WTC11 (cell line): ENCODE measurements at regions not wholly inside any gene's neighbourhood (a gene's known extent, or its start where the extent isn't known, plus 50 kb on each side); places are given as distances from the start of the nearest gene placed in this dataset.

Experiments
- ATAC-seq: fragments of 200-7000 bp; cut with Tn5 transposase; 2 replicates; pipeline ENCODE4 v1.10.0; 2021; ENCODE audit warnings: mild to moderate bottlenecking, moderate library complexity
- CTCF ChIA-PET: fragments of 300-600 bp; sonication (Branson Sonifier 250); formaldehyde crosslinking; loops from one replicate; lab custom pipeline; 2021; ENCODE audit warnings: antibody characterized with exemption; lab: Charles Lee
- POLR2A ChIA-PET: fragments of 350-600 bp; sonication (Branson Sonifier 250); formaldehyde crosslinking; loops from one replicate; lab custom pipeline; 2021; ENCODE audit warnings: antibody characterized with exemption; lab: Charles Lee
- DNase-seq: peaks from one replicate; pipeline ENCODE4 v3.0.0; 2021; ENCODE audit warnings: low spot score
- H3K27ac Mint-ChIP-seq: 2 replicates; pipeline ENCODE4 v1.8.0; 2021; ENCODE audit warnings: mixed read lengths
- H3K27me3 Mint-ChIP-seq: 2 replicates; pipeline ENCODE4 v1.8.0; 2021; ENCODE audit warnings: low read depth, mild to moderate bottlenecking, moderate library complexity, mixed read lengths
- H3K36me3 Mint-ChIP-seq: 2 replicates; pipeline ENCODE4 v1.8.0; 2021; ENCODE audit warnings: mixed read lengths
- H3K4me1 Mint-ChIP-seq: 2 replicates; pipeline ENCODE4 v1.8.0; 2022; ENCODE audit warnings: mixed read lengths
- H3K4me3 Mint-ChIP-seq: 2 replicates; pipeline ENCODE4 v1.8.0; 2021; ENCODE audit warnings: mild to moderate bottlenecking, moderate library complexity, mixed read lengths
- H3K9me3 Mint-ChIP-seq: 2 replicates; pipeline ENCODE4 v1.8.0; 2021; ENCODE audit warnings: mixed read lengths
- CBFB ChIP-seq: sonication (generic); formaldehyde crosslinking; IDR thresholded peaks from 2 replicates; pipeline ENCODE4 v1.8.1; 2022; ENCODE audit warnings: mild to moderate bottlenecking, low read depth, missing genetic modification reagents
- CREB1 ChIP-seq: sonication (generic); formaldehyde crosslinking; IDR thresholded peaks from 2 replicates; pipeline ENCODE4 v1.8.0; 2023; ENCODE audit warnings: mild to moderate bottlenecking, missing genetic modification reagents
- ETV6 ChIP-seq: sonication (generic); formaldehyde crosslinking; IDR thresholded peaks from 2 replicates; pipeline ENCODE4 v1.8.1; 2022; ENCODE audit warnings: mild to moderate bottlenecking, missing genetic modification reagents
- FOXK1 ChIP-seq: sonication (generic); formaldehyde crosslinking; IDR thresholded peaks from 2 replicates; pipeline ENCODE4 v1.8.0; 2022; ENCODE audit warnings: mild to moderate bottlenecking, moderate library complexity, missing genetic modification reagents
- JUN ChIP-seq: sonication (generic); formaldehyde crosslinking; IDR thresholded peaks from 2 replicates; pipeline ENCODE4 v1.8.0; 2023; ENCODE audit warnings: mild to moderate bottlenecking, missing genetic modification reagents
- KAT7 ChIP-seq: sonication (generic); formaldehyde crosslinking; IDR thresholded peaks from 2 replicates; pipeline ENCODE4 v1.8.1; 2023; ENCODE audit warnings: missing genetic modification reagents, mild to moderate bottlenecking, borderline replicate concordance
- ZBTB21 ChIP-seq: sonication (generic); formaldehyde crosslinking; IDR thresholded peaks from 2 replicates; pipeline ENCODE4 v1.8.1; 2023; ENCODE audit warnings: mild to moderate bottlenecking, missing genetic modification reagents, borderline replicate concordance
- ZNF138 ChIP-seq: sonication (generic); formaldehyde crosslinking; conservative IDR thresholded peaks from 2 replicates; pipeline ENCODE4 v1.8.1; 2022; ENCODE audit warnings: mild to moderate bottlenecking, moderate library complexity, missing genetic modification reagents
- ZNF232 ChIP-seq: sonication (generic); formaldehyde crosslinking; IDR thresholded peaks from 2 replicates; pipeline ENCODE4 v1.8.0; 2022; ENCODE audit warnings: mild to moderate bottlenecking, missing genetic modification reagents
- TF ChIP-seq, protein P1 (sequence below): sonication (generic); formaldehyde crosslinking; conservative IDR thresholded peaks from 2 replicates; pipeline ENCODE4 v1.8.1; 2023; ENCODE audit warnings: mild to moderate bottlenecking, low read depth, missing genetic modification reagents, moderate library complexity
- TF ChIP-seq, protein P2 (sequence below): sonication (generic); formaldehyde crosslinking; IDR thresholded peaks from 2 replicates; pipeline ENCODE4 v1.8.1; 2022; ENCODE audit warnings: mild to moderate bottlenecking, moderate library complexity, missing genetic modification reagents
- TF ChIP-seq, protein P3 (sequence below): sonication (generic); formaldehyde crosslinking; IDR thresholded peaks from 2 replicates; pipeline ENCODE4 v1.8.0; 2022; ENCODE audit warnings: missing genetic modification reagents
- TF ChIP-seq, protein P4 (sequence below): sonication (generic); formaldehyde crosslinking; conservative IDR thresholded peaks from 2 replicates; pipeline ENCODE4 v1.8.1; 2022; ENCODE audit warnings: mild to moderate bottlenecking, missing genetic modification reagents
- TF ChIP-seq, protein P5 (sequence below): sonication (generic); formaldehyde crosslinking; IDR thresholded peaks from 2 replicates; pipeline ENCODE4 v1.8.1; 2023; ENCODE audit warnings: mild to moderate bottlenecking, missing genetic modification reagents
- TF ChIP-seq, protein P6 (sequence below): sonication (generic); formaldehyde crosslinking; IDR thresholded peaks from 2 replicates; pipeline ENCODE4 v1.8.0; 2022; ENCODE audit warnings: mild to moderate bottlenecking, missing genetic modification reagents
- TF ChIP-seq, protein P7 (sequence below): sonication (generic); formaldehyde crosslinking; IDR thresholded peaks from 2 replicates; pipeline ENCODE4 v1.8.0; 2022; ENCODE audit warnings: mild to moderate bottlenecking, missing genetic modification reagents
- TF ChIP-seq, protein P8 (sequence below): sonication (generic); formaldehyde crosslinking; IDR thresholded peaks from 2 replicates; pipeline ENCODE4 v1.8.1; 2022; ENCODE audit warnings: mild to moderate bottlenecking, missing genetic modification reagents, moderate library complexity, borderline replicate concordance
- TF ChIP-seq, protein P9 (sequence below): sonication (generic); formaldehyde crosslinking; IDR thresholded peaks from 2 replicates; pipeline ENCODE4 v1.8.1; 2023; ENCODE audit warnings: mild to moderate bottlenecking, moderate library complexity, missing genetic modification reagents

DNA sequence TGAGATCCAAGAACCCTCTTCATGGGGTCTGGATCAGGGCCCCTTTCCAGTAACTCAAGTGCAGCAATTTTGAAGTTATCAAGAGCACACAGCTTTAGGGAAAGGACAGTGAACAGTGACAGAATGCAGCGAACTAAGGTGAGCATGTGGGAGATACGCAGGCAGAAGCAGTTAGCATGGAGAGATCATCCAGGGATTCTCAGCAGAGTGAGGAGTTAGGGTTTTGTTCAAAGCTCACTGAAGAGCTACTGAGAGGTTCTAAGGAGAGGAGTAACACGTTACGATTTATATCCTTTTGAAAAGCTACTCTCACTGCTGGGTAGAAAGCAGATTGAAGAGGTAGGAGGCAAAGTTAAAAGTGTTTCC is 83.6 kb upstream of the MPP7 start:
- TF ChIP-seq ZNF232 (CRISPR knock-in tag) (no peak), ZNF138 (CRISPR knock-in tag) (no peak), JUN (CRISPR knock-in tag) (no peak), FOXK1 (CRISPR knock-in tag) (no peak), ZBTB21 (CRISPR knock-in tag) (no peak), ETV6 (CRISPR knock-in tag) (no peak), CBFB (CRISPR knock-in tag) (no peak), KAT7 (no peak)
- TF ChIP-seq, protein P1, sequence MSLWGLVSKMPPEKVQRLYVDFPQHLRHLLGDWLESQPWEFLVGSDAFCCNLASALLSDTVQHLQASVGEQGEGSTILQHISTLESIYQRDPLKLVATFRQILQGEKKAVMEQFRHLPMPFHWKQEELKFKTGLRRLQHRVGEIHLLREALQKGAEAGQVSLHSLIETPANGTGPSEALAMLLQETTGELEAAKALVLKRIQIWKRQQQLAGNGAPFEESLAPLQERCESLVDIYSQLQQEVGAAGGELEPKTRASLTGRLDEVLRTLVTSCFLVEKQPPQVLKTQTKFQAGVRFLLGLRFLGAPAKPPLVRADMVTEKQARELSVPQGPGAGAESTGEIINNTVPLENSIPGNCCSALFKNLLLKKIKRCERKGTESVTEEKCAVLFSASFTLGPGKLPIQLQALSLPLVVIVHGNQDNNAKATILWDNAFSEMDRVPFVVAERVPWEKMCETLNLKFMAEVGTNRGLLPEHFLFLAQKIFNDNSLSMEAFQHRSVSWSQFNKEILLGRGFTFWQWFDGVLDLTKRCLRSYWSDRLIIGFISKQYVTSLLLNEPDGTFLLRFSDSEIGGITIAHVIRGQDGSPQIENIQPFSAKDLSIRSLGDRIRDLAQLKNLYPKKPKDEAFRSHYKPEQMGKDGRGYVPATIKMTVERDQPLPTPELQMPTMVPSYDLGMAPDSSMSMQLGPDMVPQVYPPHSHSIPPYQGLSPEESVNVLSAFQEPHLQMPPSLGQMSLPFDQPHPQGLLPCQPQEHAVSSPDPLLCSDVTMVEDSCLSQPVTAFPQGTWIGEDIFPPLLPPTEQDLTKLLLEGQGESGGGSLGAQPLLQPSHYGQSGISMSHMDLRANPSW (CRISPR knock-in tag) = no peak
- TF ChIP-seq, protein P2, sequence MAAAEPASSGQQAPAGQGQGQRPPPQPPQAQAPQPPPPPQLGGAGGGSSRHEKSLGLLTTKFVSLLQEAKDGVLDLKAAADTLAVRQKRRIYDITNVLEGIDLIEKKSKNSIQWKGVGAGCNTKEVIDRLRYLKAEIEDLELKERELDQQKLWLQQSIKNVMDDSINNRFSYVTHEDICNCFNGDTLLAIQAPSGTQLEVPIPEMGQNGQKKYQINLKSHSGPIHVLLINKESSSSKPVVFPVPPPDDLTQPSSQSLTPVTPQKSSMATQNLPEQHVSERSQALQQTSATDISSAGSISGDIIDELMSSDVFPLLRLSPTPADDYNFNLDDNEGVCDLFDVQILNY (CRISPR knock-in tag) = no peak
- TF ChIP-seq, protein P3, sequence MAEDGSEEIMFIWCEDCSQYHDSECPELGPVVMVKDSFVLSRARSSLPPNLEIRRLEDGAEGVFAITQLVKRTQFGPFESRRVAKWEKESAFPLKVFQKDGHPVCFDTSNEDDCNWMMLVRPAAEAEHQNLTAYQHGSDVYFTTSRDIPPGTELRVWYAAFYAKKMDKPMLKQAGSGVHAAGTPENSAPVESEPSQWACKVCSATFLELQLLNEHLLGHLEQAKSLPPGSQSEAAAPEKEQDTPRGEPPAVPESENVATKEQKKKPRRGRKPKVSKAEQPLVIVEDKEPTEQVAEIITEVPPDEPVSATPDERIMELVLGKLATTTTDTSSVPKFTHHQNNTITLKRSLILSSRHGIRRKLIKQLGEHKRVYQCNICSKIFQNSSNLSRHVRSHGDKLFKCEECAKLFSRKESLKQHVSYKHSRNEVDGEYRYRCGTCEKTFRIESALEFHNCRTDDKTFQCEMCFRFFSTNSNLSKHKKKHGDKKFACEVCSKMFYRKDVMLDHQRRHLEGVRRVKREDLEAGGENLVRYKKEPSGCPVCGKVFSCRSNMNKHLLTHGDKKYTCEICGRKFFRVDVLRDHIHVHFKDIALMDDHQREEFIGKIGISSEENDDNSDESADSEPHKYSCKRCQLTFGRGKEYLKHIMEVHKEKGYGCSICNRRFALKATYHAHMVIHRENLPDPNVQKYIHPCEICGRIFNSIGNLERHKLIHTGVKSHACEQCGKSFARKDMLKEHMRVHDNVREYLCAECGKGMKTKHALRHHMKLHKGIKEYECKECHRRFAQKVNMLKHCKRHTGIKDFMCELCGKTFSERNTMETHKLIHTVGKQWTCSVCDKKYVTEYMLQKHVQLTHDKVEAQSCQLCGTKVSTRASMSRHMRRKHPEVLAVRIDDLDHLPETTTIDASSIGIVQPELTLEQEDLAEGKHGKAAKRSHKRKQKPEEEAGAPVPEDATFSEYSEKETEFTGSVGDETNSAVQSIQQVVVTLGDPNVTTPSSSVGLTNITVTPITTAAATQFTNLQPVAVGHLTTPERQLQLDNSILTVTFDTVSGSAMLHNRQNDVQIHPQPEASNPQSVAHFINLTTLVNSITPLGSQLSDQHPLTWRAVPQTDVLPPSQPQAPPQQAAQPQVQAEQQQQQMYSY = no peak
- TF ChIP-seq, protein P4, sequence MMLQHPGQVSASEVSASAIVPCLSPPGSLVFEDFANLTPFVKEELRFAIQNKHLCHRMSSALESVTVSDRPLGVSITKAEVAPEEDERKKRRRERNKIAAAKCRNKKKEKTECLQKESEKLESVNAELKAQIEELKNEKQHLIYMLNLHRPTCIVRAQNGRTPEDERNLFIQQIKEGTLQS (CRISPR knock-in tag) = no peak
- TF ChIP-seq, protein P5, sequence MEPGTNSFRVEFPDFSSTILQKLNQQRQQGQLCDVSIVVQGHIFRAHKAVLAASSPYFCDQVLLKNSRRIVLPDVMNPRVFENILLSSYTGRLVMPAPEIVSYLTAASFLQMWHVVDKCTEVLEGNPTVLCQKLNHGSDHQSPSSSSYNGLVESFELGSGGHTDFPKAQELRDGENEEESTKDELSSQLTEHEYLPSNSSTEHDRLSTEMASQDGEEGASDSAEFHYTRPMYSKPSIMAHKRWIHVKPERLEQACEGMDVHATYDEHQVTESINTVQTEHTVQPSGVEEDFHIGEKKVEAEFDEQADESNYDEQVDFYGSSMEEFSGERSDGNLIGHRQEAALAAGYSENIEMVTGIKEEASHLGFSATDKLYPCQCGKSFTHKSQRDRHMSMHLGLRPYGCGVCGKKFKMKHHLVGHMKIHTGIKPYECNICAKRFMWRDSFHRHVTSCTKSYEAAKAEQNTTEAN (CRISPR knock-in tag) = no peak
- TF ChIP-seq, protein P6, sequence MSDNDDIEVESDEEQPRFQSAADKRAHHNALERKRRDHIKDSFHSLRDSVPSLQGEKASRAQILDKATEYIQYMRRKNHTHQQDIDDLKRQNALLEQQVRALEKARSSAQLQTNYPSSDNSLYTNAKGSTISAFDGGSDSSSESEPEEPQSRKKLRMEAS = no peak
- POLR2A ChIA-PET = no interaction called here
- H3K27me3 Mint-ChIP-seq = no peaks in the 10 kb centered on the region

DNA sequence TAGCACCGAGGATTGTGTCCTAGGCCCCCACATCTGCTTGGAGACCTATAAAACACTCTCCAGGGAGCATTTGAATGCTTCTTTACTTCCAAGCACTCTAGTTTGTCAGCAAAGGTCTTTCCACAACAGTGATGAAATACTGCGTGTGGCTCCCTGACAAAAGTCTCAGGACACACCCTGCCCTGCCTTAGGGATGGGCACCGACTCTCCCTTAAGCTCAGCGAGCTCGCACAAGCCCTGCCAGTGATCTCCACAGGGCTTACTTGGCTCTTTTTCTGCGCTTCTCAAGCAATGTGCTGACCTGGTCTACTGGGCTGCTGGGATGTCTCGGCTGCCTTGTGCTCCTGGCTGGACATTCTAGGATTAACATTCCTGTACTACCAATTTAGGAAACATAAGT is 84.3 kb upstream of the MPP7 start:
- ChIA-PET POLR2A (no interaction called here), CTCF (no interaction called here)
- no peak overlapping the region for H3K27ac Mint-ChIP-seq
- DNase-seq = no peak
- no peak for ATAC-seq
- H3K4me1 Mint-ChIP-seq = no peaks in the 10 kb centered on the region
- peaks cover 5% of the 10 kb centered on the region; the same call in 1 of the 2 replicates for H3K36me3 Mint-ChIP-seq
- no peak overlapping the region for H3K4me3 Mint-ChIP-seq
- no peaks in the 10 kb centered on the region for H3K27me3 Mint-ChIP-seq
- peaks cover 14% of the 10 kb centered on the region for H3K9me3 Mint-ChIP-seq
- TF ChIP-seq, protein P7, sequence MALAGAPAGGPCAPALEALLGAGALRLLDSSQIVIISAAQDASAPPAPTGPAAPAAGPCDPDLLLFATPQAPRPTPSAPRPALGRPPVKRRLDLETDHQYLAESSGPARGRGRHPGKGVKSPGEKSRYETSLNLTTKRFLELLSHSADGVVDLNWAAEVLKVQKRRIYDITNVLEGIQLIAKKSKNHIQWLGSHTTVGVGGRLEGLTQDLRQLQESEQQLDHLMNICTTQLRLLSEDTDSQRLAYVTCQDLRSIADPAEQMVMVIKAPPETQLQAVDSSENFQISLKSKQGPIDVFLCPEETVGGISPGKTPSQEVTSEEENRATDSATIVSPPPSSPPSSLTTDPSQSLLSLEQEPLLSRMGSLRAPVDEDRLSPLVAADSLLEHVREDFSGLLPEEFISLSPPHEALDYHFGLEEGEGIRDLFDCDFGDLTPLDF (CRISPR knock-in tag) = no peak
- TF ChIP-seq CREB1 (CRISPR knock-in tag) (no peak), ETV6 (CRISPR knock-in tag) (no peak)
- TF ChIP-seq, protein P8, sequence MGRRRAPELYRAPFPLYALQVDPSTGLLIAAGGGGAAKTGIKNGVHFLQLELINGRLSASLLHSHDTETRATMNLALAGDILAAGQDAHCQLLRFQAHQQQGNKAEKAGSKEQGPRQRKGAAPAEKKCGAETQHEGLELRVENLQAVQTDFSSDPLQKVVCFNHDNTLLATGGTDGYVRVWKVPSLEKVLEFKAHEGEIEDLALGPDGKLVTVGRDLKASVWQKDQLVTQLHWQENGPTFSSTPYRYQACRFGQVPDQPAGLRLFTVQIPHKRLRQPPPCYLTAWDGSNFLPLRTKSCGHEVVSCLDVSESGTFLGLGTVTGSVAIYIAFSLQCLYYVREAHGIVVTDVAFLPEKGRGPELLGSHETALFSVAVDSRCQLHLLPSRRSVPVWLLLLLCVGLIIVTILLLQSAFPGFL (CRISPR knock-in tag) = no peak
- TF ChIP-seq, protein P4 (CRISPR knock-in tag) = no peak
- TF ChIP-seq, protein P9, sequence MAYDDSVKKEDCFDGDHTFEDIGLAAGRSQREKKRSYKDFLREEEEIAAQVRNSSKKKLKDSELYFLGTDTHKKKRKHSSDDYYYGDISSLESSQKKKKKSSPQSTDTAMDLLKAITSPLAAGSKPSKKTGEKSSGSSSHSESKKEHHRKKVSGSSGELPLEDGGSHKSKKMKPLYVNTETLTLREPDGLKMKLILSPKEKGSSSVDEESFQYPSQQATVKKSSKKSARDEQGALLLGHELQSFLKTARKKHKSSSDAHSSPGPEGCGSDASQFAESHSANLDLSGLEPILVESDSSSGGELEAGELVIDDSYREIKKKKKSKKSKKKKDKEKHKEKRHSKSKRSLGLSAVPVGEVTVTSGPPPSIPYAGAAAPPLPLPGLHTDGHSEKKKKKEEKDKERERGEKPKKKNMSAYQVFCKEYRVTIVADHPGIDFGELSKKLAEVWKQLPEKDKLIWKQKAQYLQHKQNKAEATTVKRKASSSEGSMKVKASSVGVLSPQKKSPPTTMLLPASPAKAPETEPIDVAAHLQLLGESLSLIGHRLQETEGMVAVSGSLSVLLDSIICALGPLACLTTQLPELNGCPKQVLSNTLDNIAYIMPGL = no peak

More for the DNA sequence above, 83.6 kb upstream of the MPP7 start:
- DNase-seq (no peak), ATAC-seq (no peak)
- CTCF ChIA-PET = no interaction called here
- Mint-ChIP-seq H3K4me1 (no peaks in the 10 kb centered on the region), H3K27ac (no peak overlapping the region), H3K9me3 (peaks cover 9% of the 10 kb centered on the region), H3K4me3 (no peak overlapping the region), H3K36me3 (peaks cover 5% of the 10 kb centered on the region; the same call in 1 of the 2 replicates)
